Thyroid gland (tissue), 4 donors: ENCODE measurements at regions not wholly inside any gene's neighbourhood (a gene's known extent, or its start where the extent isn't known, plus 50 kb on each side); places are given as distances from the start of the nearest gene placed in this dataset.
"Not testable (repeated sequence)": the region's sequence is repeated elsewhere in the genome, so short reads cannot be mapped to it uniquely, and the experiment has no call there.

Experiments
- DNase-seq, 2 donors: peaks; one replicate each; pipeline ENCODE4 v3.0.0-alpha.2; 2019
- H3K27ac ChIP-seq, 3 donors: fragments of 200-600 bp; sonication (generic); 1 replicate in 2 of 3; 2 replicates in 1 of 3; pipeline ENCODE4 v1.5.1; 2016 to 2019; ENCODE audit warnings: mild to moderate bottlenecking in 1 of 3, moderate library complexity in 1 of 3
- H3K27me3 ChIP-seq: fragments of 200-600 bp; sonication (generic); one replicate; pipeline ENCODE4 v1.5.1; 2019
- H3K36me3 ChIP-seq, 2 donors: fragments of 200-600 bp; sonication (generic); one replicate each; pipeline ENCODE4 v1.5.1; 2016 to 2019
- H3K4me1 ChIP-seq, 2 donors: fragments of 200-600 bp; sonication (generic); one replicate each; pipeline ENCODE4 v1.5.1; 2017 to 2019
- H3K4me3 ChIP-seq, 3 donors: fragments of 200-600 bp; sonication (generic); replicated peaks in 1 of 3; 1 replicate in 2 of 3; 2 replicates in 1 of 3; pipeline ENCODE4 v1.5.1; 2016; ENCODE audit warnings: mild to moderate bottlenecking in 1 of 3
- H3K9me3 ChIP-seq: fragments of 200-600 bp; sonication (generic); one replicate; pipeline ENCODE4 v1.5.1; 2017
- POLR2A ChIP-seq, 2 donors: fragments of 450-650 bp; IDR thresholded peaks; one replicate each; pipeline ENCODE4 v1.6.1; 2017; ENCODE audit warnings: antibody characterized with exemption in 2 of 2, mild to moderate bottlenecking in 2 of 2, moderate library complexity in 1 of 2
- WGBS, 2 donors: methylation state at CpG; one replicate each; pipeline ENCODE4 v1.1.5; 2017; 5-methylcytosine and 5-hydroxymethylcytosine counted together
- intact Hi-C: fragments of 100-400 bp; cut with DNase I; formaldehyde crosslinking; loops from one replicate; pipeline ENCODE4 v1.15.1; 2023

DNA sequence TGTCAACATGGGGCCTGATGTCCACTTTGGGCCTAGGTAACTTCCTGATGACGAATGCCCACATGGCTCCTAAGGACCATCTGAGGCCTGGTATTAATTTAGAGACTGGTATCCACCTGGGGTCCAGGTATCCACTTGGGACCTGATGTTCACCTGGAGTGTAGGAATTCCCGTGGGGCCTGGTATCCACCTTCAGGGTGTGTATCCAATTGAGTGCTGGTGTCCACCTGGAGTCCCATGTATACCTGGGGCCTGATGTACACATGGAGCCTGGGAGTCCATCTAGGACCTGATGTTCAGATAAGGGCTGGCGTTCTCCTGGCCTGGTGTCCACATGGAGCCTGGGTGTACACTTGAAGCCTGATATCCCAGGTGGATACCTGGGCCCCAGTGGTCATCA is 520.6 kb downstream of the FOXD4L4 start:
- H3K4me3 ChIP-seq, H3K27ac ChIP-seq, intact Hi-C loops, H3K4me1 ChIP-seq, DNase-seq, H3K27me3 ChIP-seq, H3K36me3 ChIP-seq, H3K9me3 ChIP-seq: not testable (repeated sequence)
- WGBS, 2 donors = no CpG with 5 or more reads among the region's 3 CpGs

DNA sequence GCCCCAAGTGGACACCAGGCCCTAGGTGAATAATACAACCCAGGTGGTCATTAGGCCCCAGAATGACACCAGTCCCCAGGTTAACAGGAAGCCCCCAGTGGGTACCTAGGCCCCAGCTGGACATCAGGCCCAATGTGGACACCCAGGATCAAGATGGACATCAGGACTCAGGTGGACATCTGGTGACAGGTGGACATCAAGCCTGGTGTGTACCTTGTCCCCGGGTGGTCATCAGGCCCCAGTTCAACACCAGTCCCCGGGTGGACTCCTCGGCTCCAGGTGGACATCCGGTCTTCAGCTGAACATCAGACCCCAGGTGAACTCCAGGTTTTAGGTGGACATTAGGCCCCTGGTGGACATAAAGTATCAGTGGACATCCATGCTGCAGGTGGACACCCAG is 524.6 kb downstream of the FOXD4L4 start:
- H3K27ac ChIP-seq, H3K36me3 ChIP-seq, H3K4me3 ChIP-seq, H3K4me1 ChIP-seq, DNase-seq, intact Hi-C loops, H3K27me3 ChIP-seq, H3K9me3 ChIP-seq: not testable (repeated sequence)
- no CpG with 5 or more reads among the region's 4 CpGs for WGBS, 2 donors

DNA sequence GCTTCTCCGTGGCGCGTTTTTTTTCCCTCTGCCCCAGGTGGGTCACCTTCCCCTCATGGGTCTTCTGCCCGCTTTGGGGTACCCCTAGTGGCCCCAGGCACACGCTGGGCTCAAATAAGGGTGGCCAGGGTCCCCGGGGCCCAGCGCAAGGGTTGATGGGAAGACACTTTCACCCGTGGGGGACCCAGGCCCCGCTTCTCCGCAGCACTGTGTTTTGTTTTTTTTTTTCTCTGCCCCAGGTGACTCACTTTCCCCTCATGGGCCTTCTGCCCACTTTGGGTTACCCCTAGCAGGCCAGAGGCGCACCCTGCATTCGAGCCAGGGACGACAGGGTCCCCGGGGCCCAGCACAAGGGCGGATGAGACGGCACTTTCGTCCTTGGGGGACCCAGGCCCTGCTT is 526.7 kb downstream of the FOXD4L4 start:
- H3K27ac ChIP-seq, H3K4me3 ChIP-seq, H3K27me3 ChIP-seq, H3K36me3 ChIP-seq, H3K9me3 ChIP-seq, DNase-seq, H3K4me1 ChIP-seq, intact Hi-C loops: not testable (repeated sequence)
- WGBS, 2 donors = 93 to 96% methylated on average over 16 to 17 of the region's 17 CpGs

DNA sequence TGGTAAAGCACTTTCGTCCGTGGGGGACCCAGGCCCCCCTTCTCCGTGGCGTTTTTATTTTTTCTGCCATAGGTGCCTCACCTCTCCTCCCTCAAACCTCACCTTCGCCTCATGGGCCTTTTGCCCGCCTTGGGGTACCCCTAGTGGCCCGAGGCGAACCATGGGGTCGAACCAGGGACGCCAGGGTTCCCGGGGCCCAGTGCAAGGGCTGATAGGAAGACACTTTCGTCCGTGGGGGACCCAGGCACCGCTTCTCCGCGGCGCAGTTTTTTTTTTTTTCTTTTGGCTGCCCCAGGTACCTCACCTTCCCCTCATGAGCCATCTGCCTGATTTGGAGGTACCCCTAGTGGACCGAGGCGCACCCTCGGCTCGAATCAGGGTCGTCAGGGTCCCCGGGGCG is 527.8 kb downstream of the FOXD4L4 start:
- 88 to 92% methylated on average over 16 to 20 of the region's 24 CpGs for WGBS, 2 donors
- intact Hi-C loops, DNase-seq: not testable (repeated sequence)

DNA sequence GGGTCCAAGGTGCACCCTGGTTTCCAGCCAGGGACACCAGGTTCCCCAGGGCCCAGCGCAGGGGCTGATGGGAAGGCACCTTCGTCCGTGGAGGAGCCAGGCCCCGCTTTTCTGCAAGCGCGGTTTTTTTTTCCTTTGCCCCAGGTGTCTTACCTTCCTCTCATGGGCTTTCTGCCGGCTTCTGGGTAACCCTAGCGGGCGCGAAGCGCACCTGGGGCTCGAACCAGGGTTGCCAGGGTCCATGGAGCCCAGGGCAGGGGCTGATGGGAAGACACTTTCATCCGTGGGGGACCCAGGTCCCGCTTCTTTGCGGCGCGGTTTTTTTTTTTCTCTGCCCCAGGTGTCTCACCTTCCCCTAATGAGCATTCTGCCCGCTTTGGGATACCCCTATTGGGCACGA is 529.3 kb downstream of the FOXD4L4 start:
- DNase-seq = peak; percentile 3 to 4
- 31% methylated on average over 9 of the region's 19 CpGs; no CpG with 5 or more reads in 1 of the 2 donors for WGBS, 2 donors

More for the DNA sequence above, 527.8 kb downstream of the FOXD4L4 start:
- not testable (repeated sequence) for H3K4me1 ChIP-seq, H3K27me3 ChIP-seq, H3K27ac ChIP-seq, H3K36me3 ChIP-seq, H3K4me3 ChIP-seq, H3K9me3 ChIP-seq

DNA sequence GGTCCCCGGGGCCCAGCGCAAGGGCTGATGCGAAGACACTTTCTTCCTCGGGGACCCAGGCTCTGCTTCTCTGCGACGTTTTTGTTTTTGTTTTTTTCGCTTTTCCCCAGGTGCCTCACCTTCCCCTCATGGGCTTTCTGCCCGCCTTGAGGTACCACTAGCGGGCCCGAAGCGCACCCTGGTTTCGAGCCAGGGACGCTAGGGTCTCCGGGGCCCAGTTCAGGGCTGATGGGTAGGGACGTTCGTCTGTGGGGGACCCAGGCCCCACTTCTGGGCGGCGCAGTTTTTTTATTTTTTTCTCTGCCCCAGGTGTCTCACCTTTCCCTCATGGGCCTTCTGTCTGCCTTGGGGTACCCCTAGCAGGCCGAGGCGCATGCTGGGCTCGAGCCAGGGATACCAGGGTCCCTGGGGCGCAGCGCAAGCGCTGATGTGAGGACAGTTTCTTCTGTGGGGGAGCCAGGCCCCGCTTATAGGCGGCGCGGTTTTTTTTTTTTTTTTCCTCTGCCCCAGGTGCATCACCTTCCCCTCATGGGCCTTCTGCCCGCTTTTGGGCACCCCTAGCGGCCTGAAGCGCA is 530.0 kb downstream of the FOXD4L4 start:
- H3K9me3 ChIP-seq, H3K4me3 ChIP-seq, DNase-seq, H3K27me3 ChIP-seq, H3K4me1 ChIP-seq, H3K27ac ChIP-seq, H3K36me3 ChIP-seq, intact Hi-C loops: not testable (repeated sequence)
- WGBS, 2 donors = 46 to 58% methylated on average over 18 to 23 of the region's 31 CpGs

More for the DNA sequence above, 529.3 kb downstream of the FOXD4L4 start:
- intact Hi-C loops, H3K36me3 ChIP-seq, H3K4me1 ChIP-seq, H3K27me3 ChIP-seq, H3K9me3 ChIP-seq, H3K4me3 ChIP-seq, H3K27ac ChIP-seq: not testable (repeated sequence)

DNA sequence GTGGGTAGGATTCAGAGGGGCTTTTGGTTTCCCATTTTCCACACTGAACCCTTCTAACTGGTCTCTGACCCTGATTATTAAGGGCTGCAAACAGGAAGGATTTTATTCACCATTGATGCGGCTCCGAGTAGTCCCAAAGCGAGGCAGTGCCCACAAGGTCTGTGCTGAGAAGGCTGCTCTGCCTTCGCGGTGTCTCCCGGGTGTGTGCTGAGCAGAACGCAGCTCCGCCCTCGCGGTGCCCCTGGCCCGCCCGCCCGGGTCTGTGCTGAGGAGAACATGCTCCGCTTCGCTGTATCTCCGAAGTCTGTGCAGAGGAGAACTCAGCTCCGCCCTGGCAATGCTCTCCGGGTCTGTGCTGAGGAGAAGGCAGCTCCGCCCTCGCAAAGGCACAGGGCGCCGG is 530.7 kb downstream of the FOXD4L4 start:
- H3K4me1 ChIP-seq, H3K9me3 ChIP-seq, H3K27me3 ChIP-seq, H3K27ac ChIP-seq, H3K36me3 ChIP-seq, H3K4me3 ChIP-seq, intact Hi-C loops: not testable (repeated sequence)
- DNase-seq = peak; percentile 46 to 59
- WGBS, 2 donors = 27 to 56% methylated on average over 8 to 13 of the region's 22 CpGs

DNA sequence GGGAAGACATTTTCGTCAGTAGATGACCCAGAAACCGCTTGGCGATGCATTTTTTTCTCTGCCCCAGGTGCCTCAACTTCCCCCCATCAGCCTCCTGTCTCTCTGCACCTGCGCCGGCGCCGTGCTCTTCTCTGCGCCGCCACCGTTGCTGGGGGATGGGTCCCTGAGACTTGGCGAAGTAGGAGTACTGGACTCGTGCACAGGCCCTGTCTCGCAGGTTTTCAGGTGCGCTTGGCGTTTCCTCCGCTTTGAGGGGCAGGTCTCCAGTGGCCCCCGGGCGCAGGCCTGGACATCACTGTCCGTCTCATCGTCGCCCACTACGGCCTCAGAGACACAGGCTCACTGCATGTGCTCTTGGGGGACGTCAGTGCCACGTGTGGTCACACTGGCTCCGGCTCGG is 532.1 kb downstream of the FOXD4L4 start:
- WGBS, 2 donors = 16 to 55% methylated on average over 5 to 12 of the region's 26 CpGs
- not testable (repeated sequence) for H3K27ac ChIP-seq, H3K9me3 ChIP-seq

DNA sequence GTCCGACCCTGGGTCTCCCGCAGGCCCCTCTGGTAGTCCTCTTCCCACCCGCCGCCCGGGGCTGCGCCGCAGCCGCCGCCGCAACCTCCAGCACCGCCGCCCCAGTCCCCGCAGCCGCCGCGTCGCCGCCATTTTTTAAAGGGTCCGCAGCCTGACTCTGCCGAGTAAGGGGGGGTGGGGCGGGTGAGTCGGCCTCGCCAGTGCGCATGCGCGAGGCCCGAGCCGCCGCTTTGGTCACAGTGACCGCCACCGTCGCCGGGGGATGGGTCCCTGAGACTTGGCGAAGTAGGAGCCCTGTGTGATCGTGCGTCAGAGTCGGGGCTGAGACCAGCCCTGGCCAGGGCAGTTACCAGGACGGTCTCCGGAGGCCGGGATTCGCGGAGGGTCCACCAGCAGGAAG is 532.8 kb downstream of the FOXD4L4 start:
- peak; percentile 76 to 81 for DNase-seq
- intact Hi-C loops, H3K36me3 ChIP-seq, H3K4me1 ChIP-seq, H3K27me3 ChIP-seq, H3K9me3 ChIP-seq: not testable (repeated sequence)
- no CpG with 5 or more reads among the region's 42 CpGs for whole genome bisulfite sequencing, 2 donors
- peak in 1 of 2 donors; percentile 84 for TF ChIP-seq POLR2A (IDR thresholded peaks at IDR 0.05)
- H3K27ac ChIP-seq = peak overlapping the region; percentile 65 to 83 (median 75)
- peak overlapping the region in 2 of 3 donors; percentile 45 to 76 for H3K4me3 ChIP-seq

More for the DNA sequence above, 532.1 kb downstream of the FOXD4L4 start:
- H3K4me3 ChIP-seq, H3K27me3 ChIP-seq, H3K4me1 ChIP-seq, H3K36me3 ChIP-seq, intact Hi-C loops: not testable (repeated sequence)
- peak in 1 of 2 donors; percentile 31 for DNase-seq

DNA sequence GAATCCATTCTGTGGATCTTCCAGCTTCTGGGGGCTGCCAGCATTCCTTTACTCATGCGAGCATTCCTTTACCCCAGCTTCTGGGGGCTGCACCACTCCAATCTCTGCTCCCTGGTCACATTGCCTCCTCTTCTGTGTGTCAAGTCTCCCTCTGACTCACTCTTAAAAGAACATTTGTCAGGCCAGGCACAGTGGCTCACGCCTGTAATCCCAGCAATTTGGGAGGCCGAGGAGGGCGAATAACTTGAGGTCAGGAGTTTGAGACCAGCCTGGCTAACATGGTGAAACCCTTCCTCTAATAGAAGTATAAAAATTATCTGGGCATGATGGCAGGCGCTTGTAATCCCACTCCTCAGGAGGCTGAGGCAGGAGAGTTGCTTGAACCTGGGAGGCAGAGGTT is 541.9 kb downstream of the FOXD4L4 start:
- H3K9me3 ChIP-seq, H3K4me1 ChIP-seq, H3K27me3 ChIP-seq, DNase-seq, H3K36me3 ChIP-seq, H3K27ac ChIP-seq, H3K4me3 ChIP-seq, intact Hi-C loops: not testable (repeated sequence)
- 94 to 97% methylated on average over 3 to 5 of the region's 5 CpGs for WGBS, 2 donors
